ENCODE measurements at regions not wholly inside any gene's neighbourhood (a gene's known extent, or its start where the extent isn't known, plus 50 kb on each side); places are given as distances from the start of the nearest gene placed in this dataset.

DNA sequence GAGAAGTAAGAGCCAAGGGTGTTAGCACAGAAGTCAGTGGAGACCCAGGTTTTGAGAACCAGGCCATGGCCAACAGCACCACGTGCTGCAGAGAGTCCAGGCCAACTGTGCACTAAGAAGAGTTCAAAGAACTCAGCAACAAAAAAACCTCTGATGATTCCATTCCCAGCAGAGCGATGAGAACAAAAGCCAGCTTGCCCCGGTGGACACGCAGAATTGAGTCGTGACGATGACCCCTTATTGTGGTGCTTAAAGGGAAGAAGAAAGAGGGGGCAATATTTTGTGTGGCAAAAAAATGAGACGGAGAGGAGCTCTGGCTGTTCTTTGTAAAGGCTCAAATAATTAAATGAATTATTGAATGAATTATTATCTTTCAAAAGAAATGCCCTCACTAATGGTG, 468.3 kb upstream of the AUTS2 start:
- Histone ChIP-seq H2AFZ (no peak overlapping the region), H3K27ac (ENCODE audit: low read depth) (no peak overlapping the region), H3K4me3 (no peak overlapping the region), H3F3A (replicated peaks; ENCODE audit: low read depth) (no peaks in the 10 kb centered on the region), H3K4me1 (ENCODE audit: insufficient read depth) (no peaks in the 10 kb centered on the region), H3K4me2 (no peak overlapping the region), H3K27me3 (ENCODE audit: insufficient read depth) (no peaks in the 10 kb centered on the region), H3K79me2 (replicated peaks; ENCODE audit: insufficient read depth) (no peaks in the 10 kb centered on the region), H3K9me2 (ENCODE audit: insufficient read depth) (no peaks in the 10 kb centered on the region), H4K20me1 (replicated peaks; ENCODE audit: insufficient read depth) (no peaks in the 10 kb centered on the region), H3K36me3 (ENCODE audit: insufficient read depth) (no peaks in the 10 kb centered on the region)
- no peak for TF ChIP-seq ZNF331 (CRISPR knock-in tag; IDR thresholded peaks at IDR 0.05; ENCODE audit: low read depth)
- TF ChIP-seq, protein P1, sequence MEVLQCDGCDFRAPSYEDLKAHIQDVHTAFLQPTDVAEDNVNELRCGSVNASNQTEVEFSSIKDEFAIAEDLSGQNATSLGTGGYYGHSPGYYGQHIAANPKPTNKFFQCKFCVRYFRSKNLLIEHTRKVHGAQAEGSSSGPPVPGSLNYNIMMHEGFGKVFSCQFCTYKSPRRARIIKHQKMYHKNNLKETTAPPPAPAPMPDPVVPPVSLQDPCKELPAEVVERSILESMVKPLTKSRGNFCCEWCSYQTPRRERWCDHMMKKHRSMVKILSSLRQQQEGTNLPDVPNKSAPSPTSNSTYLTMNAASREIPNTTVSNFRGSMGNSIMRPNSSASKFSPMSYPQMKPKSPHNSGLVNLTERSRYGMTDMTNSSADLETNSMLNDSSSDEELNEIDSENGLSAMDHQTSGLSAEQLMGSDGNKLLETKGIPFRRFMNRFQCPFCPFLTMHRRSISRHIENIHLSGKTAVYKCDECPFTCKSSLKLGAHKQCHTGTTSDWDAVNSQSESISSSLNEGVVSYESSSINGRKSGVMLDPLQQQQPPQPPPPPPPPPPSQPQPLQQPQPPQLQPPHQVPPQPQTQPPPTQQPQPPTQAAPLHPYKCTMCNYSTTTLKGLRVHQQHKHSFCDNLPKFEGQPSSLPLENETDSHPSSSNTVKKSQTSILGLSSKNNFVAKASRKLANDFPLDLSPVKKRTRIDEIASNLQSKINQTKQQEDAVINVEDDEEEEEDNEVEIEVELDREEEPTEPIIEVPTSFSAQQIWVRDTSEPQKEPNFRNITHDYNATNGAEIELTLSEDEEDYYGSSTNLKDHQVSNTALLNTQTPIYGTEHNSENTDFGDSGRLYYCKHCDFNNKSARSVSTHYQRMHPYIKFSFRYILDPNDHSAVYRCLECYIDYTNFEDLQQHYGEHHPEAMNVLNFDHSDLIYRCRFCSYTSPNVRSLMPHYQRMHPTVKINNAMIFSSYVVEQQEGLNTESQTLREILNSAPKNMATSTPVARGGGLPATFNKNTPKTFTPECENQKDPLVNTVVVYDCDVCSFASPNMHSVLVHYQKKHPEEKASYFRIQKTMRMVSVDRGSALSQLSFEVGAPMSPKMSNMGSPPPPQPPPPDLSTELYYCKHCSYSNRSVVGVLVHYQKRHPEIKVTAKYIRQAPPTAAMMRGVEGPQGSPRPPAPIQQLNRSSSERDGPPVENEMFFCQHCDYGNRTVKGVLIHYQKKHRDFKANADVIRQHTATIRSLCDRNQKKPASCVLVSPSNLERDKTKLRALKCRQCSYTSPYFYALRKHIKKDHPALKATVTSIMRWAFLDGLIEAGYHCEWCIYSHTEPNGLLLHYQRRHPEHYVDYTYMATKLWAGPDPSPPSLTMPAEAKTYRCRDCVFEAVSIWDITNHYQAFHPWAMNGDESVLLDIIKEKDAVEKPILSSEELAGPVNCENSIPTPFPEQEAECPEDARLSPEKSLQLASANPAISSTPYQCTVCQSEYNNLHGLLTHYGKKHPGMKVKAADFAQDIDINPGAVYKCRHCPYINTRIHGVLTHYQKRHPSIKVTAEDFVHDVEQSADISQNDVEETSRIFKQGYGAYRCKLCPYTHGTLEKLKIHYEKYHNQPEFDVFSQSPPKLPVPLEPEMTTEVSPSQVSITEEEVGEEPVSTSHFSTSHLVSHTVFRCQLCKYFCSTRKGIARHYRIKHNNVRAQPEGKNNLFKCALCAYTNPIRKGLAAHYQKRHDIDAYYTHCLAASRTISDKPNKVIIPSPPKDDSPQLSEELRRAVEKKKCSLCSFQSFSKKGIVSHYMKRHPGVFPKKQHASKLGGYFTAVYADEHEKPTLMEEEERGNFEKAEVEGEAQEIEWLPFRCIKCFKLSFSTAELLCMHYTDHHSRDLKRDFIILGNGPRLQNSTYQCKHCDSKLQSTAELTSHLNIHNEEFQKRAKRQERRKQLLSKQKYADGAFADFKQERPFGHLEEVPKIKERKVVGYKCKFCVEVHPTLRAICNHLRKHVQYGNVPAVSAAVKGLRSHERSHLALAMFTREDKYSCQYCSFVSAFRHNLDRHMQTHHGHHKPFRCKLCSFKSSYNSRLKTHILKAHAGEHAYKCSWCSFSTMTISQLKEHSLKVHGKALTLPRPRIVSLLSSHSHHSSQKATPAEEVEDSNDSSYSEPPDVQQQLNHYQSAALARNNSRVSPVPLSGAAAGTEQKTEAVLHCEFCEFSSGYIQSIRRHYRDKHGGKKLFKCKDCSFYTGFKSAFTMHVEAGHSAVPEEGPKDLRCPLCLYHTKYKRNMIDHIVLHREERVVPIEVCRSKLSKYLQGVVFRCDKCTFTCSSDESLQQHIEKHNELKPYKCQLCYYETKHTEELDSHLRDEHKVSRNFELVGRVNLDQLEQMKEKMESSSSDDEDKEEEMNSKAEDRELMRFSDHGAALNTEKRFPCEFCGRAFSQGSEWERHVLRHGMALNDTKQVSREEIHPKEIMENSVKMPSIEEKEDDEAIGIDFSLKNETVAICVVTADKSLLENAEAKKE (CRISPR knock-in tag; IDR thresholded peaks at IDR 0.05): no peak
- TF ChIP-seq, protein P2, sequence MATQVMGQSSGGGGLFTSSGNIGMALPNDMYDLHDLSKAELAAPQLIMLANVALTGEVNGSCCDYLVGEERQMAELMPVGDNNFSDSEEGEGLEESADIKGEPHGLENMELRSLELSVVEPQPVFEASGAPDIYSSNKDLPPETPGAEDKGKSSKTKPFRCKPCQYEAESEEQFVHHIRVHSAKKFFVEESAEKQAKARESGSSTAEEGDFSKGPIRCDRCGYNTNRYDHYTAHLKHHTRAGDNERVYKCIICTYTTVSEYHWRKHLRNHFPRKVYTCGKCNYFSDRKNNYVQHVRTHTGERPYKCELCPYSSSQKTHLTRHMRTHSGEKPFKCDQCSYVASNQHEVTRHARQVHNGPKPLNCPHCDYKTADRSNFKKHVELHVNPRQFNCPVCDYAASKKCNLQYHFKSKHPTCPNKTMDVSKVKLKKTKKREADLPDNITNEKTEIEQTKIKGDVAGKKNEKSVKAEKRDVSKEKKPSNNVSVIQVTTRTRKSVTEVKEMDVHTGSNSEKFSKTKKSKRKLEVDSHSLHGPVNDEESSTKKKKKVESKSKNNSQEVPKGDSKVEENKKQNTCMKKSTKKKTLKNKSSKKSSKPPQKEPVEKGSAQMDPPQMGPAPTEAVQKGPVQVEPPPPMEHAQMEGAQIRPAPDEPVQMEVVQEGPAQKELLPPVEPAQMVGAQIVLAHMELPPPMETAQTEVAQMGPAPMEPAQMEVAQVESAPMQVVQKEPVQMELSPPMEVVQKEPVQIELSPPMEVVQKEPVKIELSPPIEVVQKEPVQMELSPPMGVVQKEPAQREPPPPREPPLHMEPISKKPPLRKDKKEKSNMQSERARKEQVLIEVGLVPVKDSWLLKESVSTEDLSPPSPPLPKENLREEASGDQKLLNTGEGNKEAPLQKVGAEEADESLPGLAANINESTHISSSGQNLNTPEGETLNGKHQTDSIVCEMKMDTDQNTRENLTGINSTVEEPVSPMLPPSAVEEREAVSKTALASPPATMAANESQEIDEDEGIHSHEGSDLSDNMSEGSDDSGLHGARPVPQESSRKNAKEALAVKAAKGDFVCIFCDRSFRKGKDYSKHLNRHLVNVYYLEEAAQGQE (IDR thresholded peaks at IDR 0.05; ENCODE audit: unreplicated experiment): no peak
- TF ChIP-seq, protein P3, sequence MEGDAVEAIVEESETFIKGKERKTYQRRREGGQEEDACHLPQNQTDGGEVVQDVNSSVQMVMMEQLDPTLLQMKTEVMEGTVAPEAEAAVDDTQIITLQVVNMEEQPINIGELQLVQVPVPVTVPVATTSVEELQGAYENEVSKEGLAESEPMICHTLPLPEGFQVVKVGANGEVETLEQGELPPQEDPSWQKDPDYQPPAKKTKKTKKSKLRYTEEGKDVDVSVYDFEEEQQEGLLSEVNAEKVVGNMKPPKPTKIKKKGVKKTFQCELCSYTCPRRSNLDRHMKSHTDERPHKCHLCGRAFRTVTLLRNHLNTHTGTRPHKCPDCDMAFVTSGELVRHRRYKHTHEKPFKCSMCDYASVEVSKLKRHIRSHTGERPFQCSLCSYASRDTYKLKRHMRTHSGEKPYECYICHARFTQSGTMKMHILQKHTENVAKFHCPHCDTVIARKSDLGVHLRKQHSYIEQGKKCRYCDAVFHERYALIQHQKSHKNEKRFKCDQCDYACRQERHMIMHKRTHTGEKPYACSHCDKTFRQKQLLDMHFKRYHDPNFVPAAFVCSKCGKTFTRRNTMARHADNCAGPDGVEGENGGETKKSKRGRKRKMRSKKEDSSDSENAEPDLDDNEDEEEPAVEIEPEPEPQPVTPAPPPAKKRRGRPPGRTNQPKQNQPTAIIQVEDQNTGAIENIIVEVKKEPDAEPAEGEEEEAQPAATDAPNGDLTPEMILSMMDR (conservative IDR thresholded peaks at IDR 0.05; ENCODE audit: low read depth in 2 of 2): no peak
- TF ChIP-seq EZH2phosphoT487 (IDR thresholded peaks at IDR 0.05; ENCODE audit: unreplicated experiment): no peak
- TF ChIP-seq EZH2 (IDR thresholded peaks at IDR 0.05; ENCODE audit: low read depth, unreplicated experiment): no peak
- TF ChIP-seq, protein P4, sequence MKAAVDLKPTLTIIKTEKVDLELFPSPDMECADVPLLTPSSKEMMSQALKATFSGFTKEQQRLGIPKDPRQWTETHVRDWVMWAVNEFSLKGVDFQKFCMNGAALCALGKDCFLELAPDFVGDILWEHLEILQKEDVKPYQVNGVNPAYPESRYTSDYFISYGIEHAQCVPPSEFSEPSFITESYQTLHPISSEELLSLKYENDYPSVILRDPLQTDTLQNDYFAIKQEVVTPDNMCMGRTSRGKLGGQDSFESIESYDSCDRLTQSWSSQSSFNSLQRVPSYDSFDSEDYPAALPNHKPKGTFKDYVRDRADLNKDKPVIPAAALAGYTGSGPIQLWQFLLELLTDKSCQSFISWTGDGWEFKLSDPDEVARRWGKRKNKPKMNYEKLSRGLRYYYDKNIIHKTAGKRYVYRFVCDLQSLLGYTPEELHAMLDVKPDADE (IDR thresholded peaks at IDR 0.05): no peak
- TF ChIP-seq NANOG (IDR thresholded peaks at IDR 0.05; ENCODE audit: borderline replicate concordance): no peak
- TF ChIP-seq STAT1 (IDR thresholded peaks at IDR 0.05; ENCODE audit: unreplicated experiment): no peak
- no peak for TF ChIP-seq JUNB (IDR thresholded peaks at IDR 0.05; ENCODE audit: unreplicated experiment)
- no peak for TF ChIP-seq POLR2AphosphoS5 (IDR thresholded peaks at IDR 0.05; ENCODE audit: low read depth)
- TF ChIP-seq CREB1 (CRISPR knock-in tag; IDR thresholded peaks at IDR 0.05; ENCODE audit: low read depth): no peak
- no peak for TF ChIP-seq ZNF114 (CRISPR knock-in tag; IDR thresholded peaks at IDR 0.05)
- H3K4me1 Mint-ChIP-seq: no peaks in the 10 kb centered on the region; the same call in 2 of the 3 replicates
- peaks cover 6% of the 10 kb centered on the region for H3K27me3 Mint-ChIP-seq (ENCODE audit: insufficient read depth, low read depth, poor library complexity)
- ATAC-seq (no peak), DNase-seq (ENCODE audit: low spot score) (no peak)
- H3K27ac Mint-ChIP-seq: no peak overlapping the region
- peaks cover 46% of the 10 kb centered on the region for H3K36me3 Mint-ChIP-seq (ENCODE audit: low read depth)
- H3K4me3 Mint-ChIP-seq: no peak overlapping the region
- peaks cover 100% of the 10 kb centered on the region for H3K9me3 Mint-ChIP-seq
